ENCODE measurements at regions not wholly inside any gene's neighbourhood (a gene's known extent, or its start where the extent isn't known, plus 50 kb on each side); places are given as distances from the start of the nearest gene placed in this dataset.

DNA sequence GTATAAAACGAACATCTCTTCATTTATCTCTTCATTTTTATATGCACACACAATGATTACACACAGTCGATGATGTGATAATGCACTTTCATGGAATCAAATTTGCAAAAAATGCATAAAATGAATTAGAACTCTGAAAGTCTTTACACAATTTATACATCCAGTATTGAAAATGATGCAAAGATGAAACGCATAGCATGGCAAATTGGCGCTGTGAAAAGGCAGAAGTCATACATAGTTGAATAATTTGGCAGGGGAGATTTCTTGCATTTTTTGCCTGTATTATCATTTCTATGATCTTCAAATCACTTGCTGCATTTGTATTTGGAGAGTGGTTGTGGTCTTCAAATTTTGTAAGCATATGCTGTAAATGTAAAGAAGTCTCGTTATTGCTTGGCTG, 150.7 kb upstream of the LGALSL start:
- no peaks in the 10 kb centered on the region for H3K4me1 Mint-ChIP-seq (ENCODE audit: low read depth, unreplicated experiment)
- intact Hi-C loops (cut with micrococcal nuclease; ENCODE audit: unreplicated experiment), result no loop called here
- no peaks in the 10 kb centered on the region for H3K9me3 Mint-ChIP-seq (ENCODE audit: unreplicated experiment)
- H3K36me3 Mint-ChIP-seq (ENCODE audit: insufficient read depth, unreplicated experiment), result no peaks in the 10 kb centered on the region
- CTCF ChIA-PET, result no interaction called here
- TF ChIP-seq, protein P1, sequence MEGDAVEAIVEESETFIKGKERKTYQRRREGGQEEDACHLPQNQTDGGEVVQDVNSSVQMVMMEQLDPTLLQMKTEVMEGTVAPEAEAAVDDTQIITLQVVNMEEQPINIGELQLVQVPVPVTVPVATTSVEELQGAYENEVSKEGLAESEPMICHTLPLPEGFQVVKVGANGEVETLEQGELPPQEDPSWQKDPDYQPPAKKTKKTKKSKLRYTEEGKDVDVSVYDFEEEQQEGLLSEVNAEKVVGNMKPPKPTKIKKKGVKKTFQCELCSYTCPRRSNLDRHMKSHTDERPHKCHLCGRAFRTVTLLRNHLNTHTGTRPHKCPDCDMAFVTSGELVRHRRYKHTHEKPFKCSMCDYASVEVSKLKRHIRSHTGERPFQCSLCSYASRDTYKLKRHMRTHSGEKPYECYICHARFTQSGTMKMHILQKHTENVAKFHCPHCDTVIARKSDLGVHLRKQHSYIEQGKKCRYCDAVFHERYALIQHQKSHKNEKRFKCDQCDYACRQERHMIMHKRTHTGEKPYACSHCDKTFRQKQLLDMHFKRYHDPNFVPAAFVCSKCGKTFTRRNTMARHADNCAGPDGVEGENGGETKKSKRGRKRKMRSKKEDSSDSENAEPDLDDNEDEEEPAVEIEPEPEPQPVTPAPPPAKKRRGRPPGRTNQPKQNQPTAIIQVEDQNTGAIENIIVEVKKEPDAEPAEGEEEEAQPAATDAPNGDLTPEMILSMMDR (IDR thresholded peaks at IDR 0.05; ENCODE audit: insufficient read depth in 1 of 2, low read depth in 1 of 2, low read length in 1 of 2, severe bottlenecking in 1 of 2, unreplicated experiment in 1 of 2), result no peak
- BruUV-seq (replicated peaks), result no TSS peak
- H3K4me3 Mint-ChIP-seq (ENCODE audit: unreplicated experiment), result no peak overlapping the region
- H3K27me3 ChIP-seq (replicated peaks; ENCODE audit: control insufficient read depth, insufficient read depth, low read length), result no peaks in the 10 kb centered on the region
- H3K4me3 ChIP-seq (ENCODE audit: low read depth, low read length), result no peak overlapping the region
- no peak overlapping the region for H3K27ac Mint-ChIP-seq (ENCODE audit: unreplicated experiment)
- no peaks in the 10 kb centered on the region for H3K36me3 ChIP-seq (ENCODE audit: control insufficient read depth, insufficient read depth, low read length)
- POLR2A ChIA-PET, result no interaction called here
- H3K9me3 ChIP-seq, result no peaks in the 10 kb centered on the region
- DNase-seq, result no peak
- H3K27me3 Mint-ChIP-seq (ENCODE audit: insufficient read depth, unreplicated experiment), result peaks cover 2% of the 10 kb centered on the region
- no peaks in the 10 kb centered on the region for H3K4me1 ChIP-seq

DNA sequence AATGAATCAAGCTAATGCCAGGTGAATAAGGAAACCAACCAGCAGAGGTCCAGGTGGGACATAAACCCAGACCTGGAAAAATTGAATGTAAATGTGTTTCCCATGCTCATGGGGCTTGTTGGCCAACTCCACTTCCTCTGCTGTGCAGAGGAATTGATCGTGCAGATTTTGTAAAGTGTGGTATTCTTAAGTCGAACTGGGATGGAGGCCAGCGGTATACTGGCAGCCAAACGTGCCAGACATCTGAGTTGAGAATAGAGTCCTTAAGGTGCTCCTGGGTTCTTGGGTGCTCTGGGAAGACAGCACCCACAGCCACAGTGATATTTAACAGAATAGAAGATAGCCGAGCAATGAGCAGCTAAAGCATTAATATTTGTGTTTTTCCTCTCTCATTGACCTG, 146.5 kb upstream of the LGALSL start:
- no peak overlapping the region for H3K4me3 ChIP-seq (ENCODE audit: low read depth, low read length)
- Mint-ChIP-seq H3K27me3 (ENCODE audit: insufficient read depth, unreplicated experiment) (no peaks in the 10 kb centered on the region), H3K4me3 (ENCODE audit: unreplicated experiment) (no peak overlapping the region), H3K27ac (ENCODE audit: unreplicated experiment) (no peak overlapping the region), H3K9me3 (ENCODE audit: unreplicated experiment) (no peaks in the 10 kb centered on the region), H3K36me3 (ENCODE audit: insufficient read depth, unreplicated experiment) (no peaks in the 10 kb centered on the region), H3K4me1 (ENCODE audit: low read depth, unreplicated experiment) (peaks cover 2% of the 10 kb centered on the region)
- H3K9me3 ChIP-seq, result no peaks in the 10 kb centered on the region
- no peaks in the 10 kb centered on the region for H3K27me3 ChIP-seq (replicated peaks; ENCODE audit: control insufficient read depth, insufficient read depth, low read length)
- CTCF ChIA-PET, result interaction anchor here (0.9 kb wide), 1 partner anchor 24 kb away, joined by 3 read pairs; no protein-coding TSS in a partner anchor
- DNase-seq, result no peak
- no TSS peak for BruUV-seq (replicated peaks)
- intact Hi-C loops (cut with micrococcal nuclease; ENCODE audit: unreplicated experiment), result no loop called here
- H3K36me3 ChIP-seq (ENCODE audit: control insufficient read depth, insufficient read depth, low read length), result no peaks in the 10 kb centered on the region
- POLR2A ChIA-PET, result no interaction called here
- TF ChIP-seq, protein P1 (IDR thresholded peaks at IDR 0.05; ENCODE audit: insufficient read depth in 1 of 2, low read depth in 1 of 2, low read length in 1 of 2, severe bottlenecking in 1 of 2, unreplicated experiment in 1 of 2), result no peak
- no peaks in the 10 kb centered on the region for H3K4me1 ChIP-seq

DNA sequence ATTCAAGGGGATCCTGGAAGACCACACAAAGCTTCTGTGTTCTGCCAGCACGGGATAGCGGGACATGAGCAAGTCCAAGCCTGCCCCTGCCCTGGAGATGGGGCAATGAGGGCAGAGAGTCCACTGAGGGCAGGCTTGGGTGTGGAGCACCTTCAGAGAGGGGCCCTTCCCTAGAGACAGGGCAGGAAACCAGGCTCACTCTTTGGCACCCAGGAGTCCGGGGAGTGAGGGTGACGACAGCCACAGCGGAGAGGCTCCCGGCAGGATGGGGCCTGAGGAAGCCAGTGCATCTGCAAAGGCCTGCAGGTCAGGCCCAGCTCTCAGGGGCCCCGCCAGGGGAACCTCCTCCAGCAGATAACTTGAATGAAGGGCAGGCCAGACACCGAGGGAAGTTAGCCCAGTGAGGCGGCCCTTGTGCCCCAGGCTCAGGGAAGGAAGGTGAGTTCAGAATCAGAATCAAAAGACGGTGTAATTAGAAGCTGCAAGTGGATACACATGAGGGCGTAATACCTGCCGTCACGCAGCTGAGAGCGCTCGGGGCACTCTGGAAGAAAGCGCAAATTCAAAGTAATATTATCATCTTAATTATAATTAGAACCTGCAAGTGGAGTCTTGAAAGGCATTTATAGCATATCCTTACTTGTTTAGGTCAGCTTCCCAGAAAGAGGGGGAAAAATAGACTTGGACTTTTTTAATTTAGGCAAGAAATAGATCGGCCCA, 142.6 kb upstream of the LGALSL start:
- DNase-seq, result no peak
- no peak overlapping the region for H3K4me3 ChIP-seq (ENCODE audit: low read depth, low read length)
- H3K27me3 Mint-ChIP-seq (ENCODE audit: insufficient read depth, unreplicated experiment), result no peaks in the 10 kb centered on the region
- BruUV-seq (replicated peaks), result no TSS peak
- H3K4me3 Mint-ChIP-seq (ENCODE audit: unreplicated experiment), result no peak overlapping the region
- peaks cover 7% of the 10 kb centered on the region for H3K4me1 Mint-ChIP-seq (ENCODE audit: low read depth, unreplicated experiment)
- POLR2A ChIA-PET, result no interaction called here
- TF ChIP-seq, protein P1 (IDR thresholded peaks at IDR 0.05; ENCODE audit: insufficient read depth in 1 of 2, low read depth in 1 of 2, low read length in 1 of 2, severe bottlenecking in 1 of 2, unreplicated experiment in 1 of 2), result no peak
- CTCF ChIA-PET, result no interaction called here
- intact Hi-C loops (cut with micrococcal nuclease; ENCODE audit: unreplicated experiment), result loop anchor here (5.0 kb wide), 1 partner anchor 169 kb away; the partner anchor contains the start of gene PELI1
- H3K4me1 ChIP-seq, result no peaks in the 10 kb centered on the region
- no peak overlapping the region for H3K27ac Mint-ChIP-seq (ENCODE audit: unreplicated experiment)
- H3K36me3 ChIP-seq (ENCODE audit: control insufficient read depth, insufficient read depth, low read length), result no peaks in the 10 kb centered on the region
- H3K27me3 ChIP-seq (replicated peaks; ENCODE audit: control insufficient read depth, insufficient read depth, low read length), result no peaks in the 10 kb centered on the region
- no peaks in the 10 kb centered on the region for H3K9me3 Mint-ChIP-seq (ENCODE audit: unreplicated experiment)
- H3K9me3 ChIP-seq, result no peaks in the 10 kb centered on the region
- H3K36me3 Mint-ChIP-seq (ENCODE audit: insufficient read depth, unreplicated experiment), result no peaks in the 10 kb centered on the region

Data from Caco-2 (cell line).